Mucosa of descending colon (tissue), 3 donors: ENCODE measurements at regions not wholly inside any gene's neighbourhood (a gene's known extent, or its start where the extent isn't known, plus 50 kb on each side); places are given as distances from the start of the nearest gene placed in this dataset.

Experiments used
- ATAC-seq: fragments of 200-7000 bp; cut with Tn5 transposase; one replicate; pipeline ENCODE4 v1.9.1; 2020; ENCODE audit warnings: mild to moderate bottlenecking, moderate library complexity
- DNase-seq, 3 donors: peaks; one replicate each; pipeline ENCODE4 v3.0.0-alpha.2; 2020
- H3K36me3 ChIP-seq: fragments of 200-600 bp; one replicate; pipeline ENCODE4 v1.8.0; 2021; ENCODE audit warnings: low read depth, mild to moderate bottlenecking
- H3K4me1 ChIP-seq: fragments of 200-600 bp; one replicate; pipeline ENCODE4 v1.8.0; 2021; ENCODE audit warnings: low read depth, mild to moderate bottlenecking
- H3K4me3 ChIP-seq: fragments of 200-600 bp; one replicate; pipeline ENCODE4 v1.8.0; 2021; ENCODE audit warnings: mild to moderate bottlenecking
- H3K9me3 ChIP-seq: fragments of 200-600 bp; one replicate; pipeline ENCODE4 v1.8.0; 2021; ENCODE audit warnings: mild to moderate bottlenecking
- CTCF ChIP-seq: fragments of 200-600 bp; IDR thresholded peaks from one replicate; pipeline ENCODE4 v1.8.0; 2022; ENCODE audit warnings: antibody characterized with exemption, mild to moderate bottlenecking
- intact Hi-C, 2 donors: fragments of 100-400 bp; cut with DNase I in 1 of 2; cut with micrococcal nuclease in 1 of 2; formaldehyde crosslinking; loops; one replicate each; pipeline versions ENCODE4 v1.11.0 to v1.11.1; 2022; cut with DNase I, micrococcal nuclease
- donor health status: DM: no; HTN: no; CAD: no; lungs with moderate emphysema.
- donor health status: DM: no; HTN: no; CAD: no.
- donor health status: DM: no; HTN: yes; CAD: no.

GRCh38 chr11:119978696-119979095, 159.2 kb downstream of the TRIM29 start:
- intact Hi-C loops: no loop called here
- H3K9me3 ChIP-seq: no peaks in the 10 kb centered on the region
- H3K4me3 ChIP-seq: no peak overlapping the region
- H3K4me1 ChIP-seq: no peaks in the 10 kb centered on the region
- DNase-seq: no peak
- ATAC-seq: no peak
- no peak for TF ChIP-seq CTCF
- no peaks in the 10 kb centered on the region for H3K36me3 ChIP-seq

GRCh38 chr11:119977881-119978280, 160.0 kb downstream of the TRIM29 start:
- ATAC-seq (no peak), DNase-seq (no peak)
- no peak for TF ChIP-seq CTCF
- intact Hi-C loops: no loop called here
- Histone ChIP-seq H3K9me3 (no peaks in the 10 kb centered on the region), H3K36me3 (no peaks in the 10 kb centered on the region), H3K4me1 (no peaks in the 10 kb centered on the region), H3K4me3 (no peak overlapping the region)

- Histone ChIP-seq H3K4me1 (no peaks in the 10 kb centered on the region), H3K36me3 (no peaks in the 10 kb centered on the region), H3K9me3 (no peaks in the 10 kb centered on the region), H3K4me3 (no peak overlapping the region)
- no peak for ATAC-seq
- intact Hi-C loops: no loop called here
- no peak for DNase-seq
- no peak for TF ChIP-seq CTCF
Observed at GRCh38 chr11:119977561-119977860, 160.4 kb downstream of the TRIM29 start.

- DNase-seq (no peak), ATAC-seq (no peak)
- Histone ChIP-seq H3K36me3 (no peaks in the 10 kb centered on the region), H3K4me3 (no peak overlapping the region), H3K9me3 (no peaks in the 10 kb centered on the region), H3K4me1 (no peaks in the 10 kb centered on the region)
- intact Hi-C loops: no loop called here
- TF ChIP-seq CTCF: no peak
Observed at GRCh38 chr11:119976805-119977560, 160.9 kb downstream of the TRIM29 start.

- intact Hi-C loops: no loop called here
- ATAC-seq: no peak
- no peak for TF ChIP-seq CTCF
- DNase-seq: no peak
- Histone ChIP-seq H3K4me3 (no peak overlapping the region), H3K9me3 (no peaks in the 10 kb centered on the region), H3K36me3 (no peaks in the 10 kb centered on the region), H3K4me1 (no peaks in the 10 kb centered on the region)
Observed at GRCh38 chr11:119975561-119976152, 162.3 kb downstream of the TRIM29 start.
